PC-3 (cell line): ENCODE measurements at regions not wholly inside any gene's neighbourhood (a gene's known extent, or its start where the extent isn't known, plus 50 kb on each side); places are given as distances from the start of the nearest gene placed in this dataset.

Experiments
- CTCF ChIP-seq: fragments of 300-600 bp; sonication (generic); conservative IDR thresholded peaks from 2 replicates; pipeline ENCODE4 v1.5.1; 2017; ENCODE audit warnings: antibody characterized with exemption, low read depth, mild to moderate bottlenecking, low read length
- EZH2 ChIP-seq: fragments of 300-600 bp; sonication (generic); IDR thresholded peaks from one replicate; pipeline ENCODE4 v1.6.1; 2017; ENCODE audit warnings: antibody characterized with exemption, mild to moderate bottlenecking, low read length; ENCODE audit not compliant: unreplicated experiment
- EZH2phosphoT487 ChIP-seq: fragments of 300-600 bp; sonication (generic); IDR thresholded peaks from 2 replicates; pipeline ENCODE4 v1.6.1; 2018; ENCODE audit warnings: mild to moderate bottlenecking, antibody characterized with exemption, low read length, borderline replicate concordance

- TF ChIP-seq EZH2 (no peak), CTCF (no peak), EZH2phosphoT487 (no peak)
Observed at GRCh38 chr2:100747551-100747950, 72.4 kb upstream of the NPAS2 start.
